Medulla oblongata (tissue), 1 donor: ENCODE measurements at regions not wholly inside any gene's neighbourhood (a gene's known extent, or its start where the extent isn't known, plus 50 kb on each side); places are given as distances from the start of the nearest gene placed in this dataset.

ENCODE experiments used
- DNase-seq: peaks from one replicate; pipeline ENCODE4 v3.0.0-alpha.2; 2015; ENCODE audit errors: extremely low spot score

- DNase-seq = no peak
Measured at GRCh38 chr20:4095639-4096038, 53.0 kb upstream of the SMOX start.

- peak; percentile 59 for DNase-seq
Measured at GRCh38 chr20:4091490-4092479, 56.8 kb upstream of the SMOX start.

GRCh38 chr20:4090756-4091489 is 57.7 kb upstream of the SMOX start:
- DNase-seq = peak; percentile 42

GRCh38 chr20:4089756-4090487 is 58.7 kb upstream of the SMOX start:
- no peak for DNase-seq

- no peak for DNase-seq
Measured at GRCh38 chr20:4088766-4089165, 59.9 kb upstream of the SMOX start.

- DNase-seq = no peak
Measured at GRCh38 chr20:4087923-4088322, 60.7 kb upstream of the SMOX start.

- no peak for DNase-seq
Measured at GRCh38 chr20:4086771-4087687, 61.6 kb upstream of the SMOX start.

- no peak for DNase-seq
Measured at GRCh38 chr20:4084721-4085120, 63.9 kb upstream of the SMOX start.

GRCh38 chr20:4084096-4084495 is 64.5 kb upstream of the SMOX start:
- DNase-seq = no peak

- DNase-seq = no peak
Measured at GRCh38 chr20:4083098-4083865, 65.3 kb upstream of the SMOX start.

GRCh38 chr20:4082406-4083097 is 66.1 kb upstream of the SMOX start:
- DNase-seq = peak; percentile 69

GRCh38 chr20:4081421-4081820 is 66.1 kb upstream of the RNF24 start:
- DNase-seq = no peak

- peak; percentile 54 for DNase-seq
Measured at GRCh38 chr20:4076671-4077070, 61.3 kb upstream of the RNF24 start.

- no peak for DNase-seq
Measured at GRCh38 chr20:4076033-4076432, 60.7 kb upstream of the RNF24 start.

- no peak for DNase-seq
Measured at GRCh38 chr20:4074877-4075455, 59.6 kb upstream of the RNF24 start.

- DNase-seq = peak; percentile 51
Measured at GRCh38 chr20:4073852-4074741, 58.7 kb upstream of the RNF24 start.

- DNase-seq = no peak
Measured at GRCh38 chr20:4071178-4071693, 55.9 kb upstream of the RNF24 start.
